Stimulated activated effector memory CD8-positive, alpha-beta T cell treated with anti-CD3 and anti-CD28 coated beads, Interleukin-12 subunit alpha, Interleukin-12 subunit beta, amount 100 ng/mL, for 72 hours (primary cell): ENCODE measurements at regions not wholly inside any gene's neighbourhood (a gene's known extent, or its start where the extent isn't known, plus 50 kb on each side); places are given as distances from the start of the nearest gene placed in this dataset.

Experiments used
- ATAC-seq: fragments of 150-1000 bp; cut with Tn5 transposase; 2 replicates; pipeline ENCODE4 v1.10.0; 2021
- DNase-seq, 2 donors: peaks; one replicate each; pipeline ENCODE4 v3.0.0; 2021 to 2022; ENCODE audit warnings: low spot score in 2 of 2
- H3K27ac Mint-ChIP-seq: one replicate; pipeline ENCODE4 v1.8.0; 2022; ENCODE audit warnings: mild to moderate bottlenecking, mixed read lengths
- H3K36me3 Mint-ChIP-seq: one replicate; pipeline ENCODE4 v1.8.0; 2022; ENCODE audit warnings: mild to moderate bottlenecking, mixed read lengths
- H3K4me1 Mint-ChIP-seq: one replicate; pipeline ENCODE4 v1.8.0; 2022; ENCODE audit warnings: mixed read lengths
- H3K4me3 Mint-ChIP-seq: one replicate; pipeline ENCODE4 v1.8.0; 2022; ENCODE audit warnings: mild to moderate bottlenecking, mixed read lengths
- H3K9me3 Mint-ChIP-seq: one replicate; pipeline ENCODE4 v1.8.0; 2022; ENCODE audit warnings: mixed read lengths

GRCh38 chr1:99465176-99465900 is 180.6 kb upstream of the PALMD start:
- H3K36me3 Mint-ChIP-seq, result no peaks in the 10 kb centered on the region
- no peaks in the 10 kb centered on the region for H3K4me1 Mint-ChIP-seq
- no peak overlapping the region for H3K27ac Mint-ChIP-seq
- DNase-seq (no peak), ATAC-seq (no peak)
- no peaks in the 10 kb centered on the region for H3K9me3 Mint-ChIP-seq
- H3K4me3 Mint-ChIP-seq, result no peak overlapping the region

DNA sequence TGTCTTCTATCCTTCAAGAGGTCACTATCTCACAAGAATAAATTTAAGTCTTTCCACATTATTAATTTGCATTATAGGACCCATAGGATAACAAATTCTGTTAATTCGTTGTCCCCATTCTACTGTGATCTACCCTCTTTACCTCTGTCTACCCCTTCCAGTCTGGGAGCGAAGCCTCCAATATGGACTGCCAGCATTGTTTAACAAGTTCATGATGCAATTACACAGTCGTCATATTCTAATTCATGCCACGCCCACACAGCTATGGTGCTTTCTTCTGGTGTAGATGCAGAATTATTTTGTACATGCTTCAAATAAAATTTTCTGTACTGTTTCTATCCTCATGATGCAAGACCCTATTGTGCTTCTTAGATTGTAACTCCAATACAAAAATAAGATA is 178.3 kb upstream of the PALMD start:
- no peaks in the 10 kb centered on the region for H3K9me3 Mint-ChIP-seq
- H3K27ac Mint-ChIP-seq, result no peak overlapping the region
- H3K4me1 Mint-ChIP-seq, result no peaks in the 10 kb centered on the region
- no peak for ATAC-seq
- no peak overlapping the region for H3K4me3 Mint-ChIP-seq
- no peaks in the 10 kb centered on the region for H3K36me3 Mint-ChIP-seq
- DNase-seq, result no peak

DNA sequence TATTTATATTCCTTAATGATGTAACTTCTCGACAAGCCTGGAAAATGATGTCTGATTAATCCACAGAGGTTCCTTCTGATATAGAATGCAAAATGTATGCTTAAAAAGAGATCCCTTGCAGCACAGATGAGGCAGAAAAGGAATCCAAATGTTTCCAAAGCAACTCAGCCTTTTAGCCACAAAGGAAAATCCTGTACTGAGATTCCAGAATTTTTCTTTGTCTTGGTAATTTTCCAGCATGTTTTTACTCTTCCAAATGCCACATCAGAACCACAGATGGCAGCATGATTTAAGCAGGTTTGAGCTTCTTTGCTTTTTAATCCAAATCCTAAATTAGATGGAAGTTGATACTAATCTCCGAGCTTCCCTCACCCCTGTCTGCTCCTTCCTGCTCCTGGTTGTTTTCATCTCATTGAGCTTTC is 176.4 kb upstream of the PALMD start:
- H3K4me1 Mint-ChIP-seq, result no peaks in the 10 kb centered on the region
- DNase-seq (no peak), ATAC-seq (no peak)
- H3K9me3 Mint-ChIP-seq, result no peaks in the 10 kb centered on the region
- no peak overlapping the region for H3K4me3 Mint-ChIP-seq
- no peak overlapping the region for H3K27ac Mint-ChIP-seq
- H3K36me3 Mint-ChIP-seq, result no peaks in the 10 kb centered on the region

DNA sequence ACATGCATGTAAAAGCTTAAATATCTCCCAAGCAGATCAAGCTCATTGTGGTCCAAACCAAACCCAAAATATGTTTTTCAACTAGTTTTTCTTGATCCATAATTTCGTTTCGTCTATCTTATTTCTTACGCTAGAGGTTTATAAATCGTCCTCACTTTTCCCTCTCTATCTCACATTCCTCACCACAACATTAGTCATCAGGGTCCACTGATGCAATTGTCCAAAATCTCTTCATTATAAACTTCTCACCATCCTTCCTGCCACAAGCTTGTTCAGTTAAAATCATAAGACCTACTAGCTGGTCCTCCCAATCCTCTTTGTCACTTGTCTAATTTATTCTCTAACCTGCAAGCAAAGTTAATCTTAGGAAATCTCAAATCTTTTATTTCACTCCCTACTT is 173.0 kb upstream of the PALMD start:
- Mint-ChIP-seq H3K27ac (no peak overlapping the region), H3K9me3 (no peaks in the 10 kb centered on the region), H3K4me3 (no peak overlapping the region), H3K4me1 (no peaks in the 10 kb centered on the region), H3K36me3 (no peaks in the 10 kb centered on the region)
- ATAC-seq, result no peak
- DNase-seq, result no peak

- H3K36me3 Mint-ChIP-seq, result no peaks in the 10 kb centered on the region
- ATAC-seq (no peak), DNase-seq (no peak)
- no peaks in the 10 kb centered on the region for H3K9me3 Mint-ChIP-seq
- H3K27ac Mint-ChIP-seq, result no peak overlapping the region
- H3K4me1 Mint-ChIP-seq, result no peaks in the 10 kb centered on the region
- no peak overlapping the region for H3K4me3 Mint-ChIP-seq
Measured at GRCh38 chr1:99474350-99474893, 171.5 kb upstream of the PALMD start.

- DNase-seq, result no peak
- Mint-ChIP-seq H3K36me3 (no peaks in the 10 kb centered on the region), H3K27ac (no peak overlapping the region), H3K4me3 (no peak overlapping the region), H3K4me1 (no peaks in the 10 kb centered on the region), H3K9me3 (no peaks in the 10 kb centered on the region)
- no peak for ATAC-seq
Measured at GRCh38 chr1:99476058-99476457, 169.9 kb upstream of the PALMD start.

DNA sequence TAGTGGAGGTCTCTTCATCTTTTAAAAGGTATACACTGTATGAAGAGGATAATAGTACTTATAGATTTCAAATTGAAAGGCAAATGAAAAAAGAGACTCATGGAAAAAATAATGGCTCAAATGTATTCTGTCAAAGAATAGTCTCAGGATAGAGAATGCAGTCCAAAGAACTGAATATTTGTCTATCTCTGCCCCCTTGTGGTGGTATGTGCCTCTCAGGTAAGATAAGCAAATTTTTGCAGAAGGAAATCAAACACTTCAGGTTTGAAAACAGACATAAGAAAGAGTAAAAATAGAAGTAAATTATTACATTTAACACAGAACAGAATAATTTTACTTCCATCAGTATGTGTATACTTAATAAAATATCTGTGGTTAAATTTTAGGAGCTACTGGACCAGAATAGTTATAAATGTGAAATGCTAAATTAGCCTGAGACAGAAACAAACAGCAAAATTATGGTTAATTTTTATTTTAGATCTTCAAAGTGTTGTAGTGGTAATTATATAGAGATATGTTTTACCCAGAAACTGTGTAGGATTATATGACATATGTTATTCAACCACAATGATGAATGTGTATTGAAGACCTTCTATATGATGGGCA is 164.4 kb upstream of the PALMD start:
- Mint-ChIP-seq H3K4me1 (no peaks in the 10 kb centered on the region), H3K27ac (no peak overlapping the region), H3K9me3 (no peaks in the 10 kb centered on the region), H3K4me3 (no peak overlapping the region), H3K36me3 (no peaks in the 10 kb centered on the region)
- ATAC-seq, result no peak
- no peak for DNase-seq

DNA sequence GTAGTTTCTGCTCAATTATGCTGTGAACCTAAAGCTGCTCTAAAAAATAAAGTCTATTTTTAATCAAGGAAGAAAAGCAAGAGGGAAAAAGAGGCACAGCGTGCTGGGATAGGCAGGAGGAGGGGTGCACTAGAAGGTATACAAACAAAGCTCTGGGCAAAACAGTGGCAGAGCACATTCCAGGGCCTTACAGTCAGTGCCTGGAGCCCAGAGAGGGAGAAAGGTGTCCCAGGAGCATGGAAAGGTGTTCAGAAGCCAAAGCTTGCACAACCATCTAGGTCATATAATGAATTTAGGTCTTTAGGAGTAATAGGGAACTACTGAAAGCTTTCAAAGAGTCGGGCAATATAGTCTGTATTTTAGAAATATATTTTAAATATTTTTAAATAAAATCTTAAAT is 163.6 kb upstream of the PALMD start:
- ATAC-seq, result no peak
- H3K27ac Mint-ChIP-seq, result no peak overlapping the region
- no peaks in the 10 kb centered on the region for H3K4me1 Mint-ChIP-seq
- no peaks in the 10 kb centered on the region for H3K9me3 Mint-ChIP-seq
- H3K4me3 Mint-ChIP-seq, result no peak overlapping the region
- no peak for DNase-seq
- no peaks in the 10 kb centered on the region for H3K36me3 Mint-ChIP-seq

- Mint-ChIP-seq H3K9me3 (no peaks in the 10 kb centered on the region), H3K4me3 (no peak overlapping the region), H3K36me3 (no peaks in the 10 kb centered on the region), H3K27ac (no peak overlapping the region), H3K4me1 (no peaks in the 10 kb centered on the region)
- DNase-seq, result no peak
- no peak for ATAC-seq
Measured at GRCh38 chr1:99482750-99483149, 163.2 kb upstream of the PALMD start.

DNA sequence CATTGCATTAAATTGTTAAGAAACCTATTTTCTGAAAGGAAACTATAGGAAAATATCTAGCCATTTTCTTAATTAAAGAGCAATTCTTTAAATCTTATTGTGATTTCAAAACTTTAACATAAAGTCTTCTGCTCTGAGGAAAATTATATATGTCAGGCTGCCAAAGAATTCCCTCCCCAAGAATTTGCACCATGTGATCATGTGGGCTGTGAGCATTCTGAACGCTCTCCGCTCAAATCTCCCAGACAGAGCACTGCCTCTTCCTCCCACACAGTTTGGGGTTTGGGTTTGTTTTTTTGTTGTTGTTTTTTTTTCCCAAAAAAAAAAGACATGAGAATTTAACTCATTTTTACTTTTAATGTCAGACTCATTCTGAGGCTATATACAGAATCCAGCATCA is 155.9 kb upstream of the PALMD start:
- H3K9me3 Mint-ChIP-seq, result no peaks in the 10 kb centered on the region
- DNase-seq (no peak), ATAC-seq (no peak)
- no peaks in the 10 kb centered on the region for H3K4me1 Mint-ChIP-seq
- H3K27ac Mint-ChIP-seq, result no peak overlapping the region
- H3K36me3 Mint-ChIP-seq, result no peaks in the 10 kb centered on the region
- no peak overlapping the region for H3K4me3 Mint-ChIP-seq

DNA sequence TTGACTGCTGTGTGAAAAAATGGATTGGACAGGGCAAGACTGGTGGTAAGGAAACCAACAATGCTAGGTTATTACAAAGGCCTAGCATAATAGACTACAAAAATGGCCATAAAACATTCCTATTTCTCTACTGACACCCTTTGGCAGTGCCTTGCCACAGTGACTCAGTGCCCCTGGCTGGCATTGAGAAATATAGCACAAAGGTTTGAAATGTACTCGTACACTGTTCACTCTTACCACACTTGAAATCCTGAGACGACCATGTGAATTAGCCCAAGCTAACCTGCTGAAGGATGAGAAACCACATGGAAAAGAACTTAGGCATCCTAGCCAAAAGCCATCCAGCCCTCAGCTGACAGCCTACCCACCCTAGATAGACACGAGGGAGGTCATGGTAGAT is 149.8 kb upstream of the PALMD start:
- H3K4me1 Mint-ChIP-seq, result no peaks in the 10 kb centered on the region
- H3K4me3 Mint-ChIP-seq, result no peak overlapping the region
- ATAC-seq, result peak; percentile 24
- H3K9me3 Mint-ChIP-seq, result no peaks in the 10 kb centered on the region
- no peak for DNase-seq
- no peak overlapping the region for H3K27ac Mint-ChIP-seq
- no peaks in the 10 kb centered on the region for H3K36me3 Mint-ChIP-seq

GRCh38 chr1:99497690-99498089 is 148.2 kb upstream of the PALMD start:
- Mint-ChIP-seq H3K4me3 (no peak overlapping the region), H3K27ac (no peak overlapping the region), H3K4me1 (no peaks in the 10 kb centered on the region), H3K36me3 (no peaks in the 10 kb centered on the region), H3K9me3 (no peaks in the 10 kb centered on the region)
- DNase-seq, result no peak
- no peak for ATAC-seq

GRCh38 chr1:99500541-99500940 is 145.4 kb upstream of the PALMD start:
- ATAC-seq (no peak), DNase-seq (no peak)
- Mint-ChIP-seq H3K36me3 (no peaks in the 10 kb centered on the region), H3K27ac (no peak overlapping the region), H3K9me3 (no peaks in the 10 kb centered on the region), H3K4me1 (no peaks in the 10 kb centered on the region), H3K4me3 (no peak overlapping the region)

- no peaks in the 10 kb centered on the region for H3K36me3 Mint-ChIP-seq
- H3K4me3 Mint-ChIP-seq, result no peak overlapping the region
- DNase-seq, result no peak
- H3K9me3 Mint-ChIP-seq, result no peaks in the 10 kb centered on the region
- ATAC-seq, result no peak
- H3K4me1 Mint-ChIP-seq, result no peaks in the 10 kb centered on the region
- H3K27ac Mint-ChIP-seq, result no peak overlapping the region
Measured at GRCh38 chr1:99501871-99502270, 144.0 kb upstream of the PALMD start.

GRCh38 chr1:99502400-99502799 is 143.5 kb upstream of the PALMD start:
- H3K4me1 Mint-ChIP-seq, result no peaks in the 10 kb centered on the region
- H3K4me3 Mint-ChIP-seq, result no peak overlapping the region
- DNase-seq (no peak), ATAC-seq (no peak)
- H3K27ac Mint-ChIP-seq, result no peak overlapping the region
- H3K9me3 Mint-ChIP-seq, result no peaks in the 10 kb centered on the region
- no peaks in the 10 kb centered on the region for H3K36me3 Mint-ChIP-seq

GRCh38 chr1:99503276-99503747 is 142.6 kb upstream of the PALMD start:
- Mint-ChIP-seq H3K9me3 (no peaks in the 10 kb centered on the region), H3K36me3 (no peaks in the 10 kb centered on the region), H3K27ac (no peak overlapping the region), H3K4me1 (no peaks in the 10 kb centered on the region), H3K4me3 (no peak overlapping the region)
- ATAC-seq (no peak), DNase-seq (no peak)
